HEK293T (cell line): ENCODE measurements at regions not wholly inside any gene's neighbourhood (a gene's known extent, or its start where the extent isn't known, plus 50 kb on each side); places are given as distances from the start of the nearest gene placed in this dataset.

Experiments
- ARNT ChIP-seq: fragments of 450-650 bp; IDR thresholded peaks from 2 replicates; pipeline ENCODE4 v1.6.1; 2017; ENCODE audit warnings: mild to moderate bottlenecking
- BHLHE40 ChIP-seq: fragments of 450-650 bp; IDR thresholded peaks from 2 replicates; pipeline ENCODE4 v1.6.1; 2016; ENCODE audit warnings: mild to moderate bottlenecking, moderate library complexity, borderline replicate concordance
- CTBP1 ChIP-seq: fragments of 450-650 bp; IDR thresholded peaks from 2 replicates; pipeline ENCODE4 v1.6.1; 2016; ENCODE audit warnings: borderline replicate concordance
- ELF4 ChIP-seq: fragments of 450-650 bp; IDR thresholded peaks from 2 replicates; pipeline ENCODE4 v1.6.1; 2017; ENCODE audit warnings: antibody characterized with exemption
- FOXK2 ChIP-seq: fragments of 450-650 bp; IDR thresholded peaks from 2 replicates; pipeline ENCODE4 v1.6.1; 2016; ENCODE audit warnings: mild to moderate bottlenecking
- FOXM1 ChIP-seq: fragments of 450-650 bp; IDR thresholded peaks from 2 replicates; pipeline ENCODE4 v1.6.1; 2017; ENCODE audit warnings: mild to moderate bottlenecking, borderline replicate concordance
- HDGF ChIP-seq: fragments of 450-650 bp; IDR thresholded peaks from 2 replicates; pipeline ENCODE4 v1.6.1; 2017; ENCODE audit warnings: antibody characterized with exemption, borderline replicate concordance
- NFRKB ChIP-seq: fragments of 450-650 bp; IDR thresholded peaks from 2 replicates; pipeline ENCODE4 v1.6.1; 2016; ENCODE audit warnings: mild to moderate bottlenecking, moderate library complexity
- SP1 ChIP-seq: fragments of 450-650 bp; IDR thresholded peaks from 2 replicates; pipeline ENCODE4 v1.6.1; 2017
- SUZ12 ChIP-seq: fragments of 450-650 bp; IDR thresholded peaks from 2 replicates; pipeline ENCODE4 v1.6.1; 2016; ENCODE audit warnings: mild to moderate bottlenecking
- ZNF384 ChIP-seq: fragments of 450-650 bp; IDR thresholded peaks from 2 replicates; pipeline ENCODE4 v1.6.1; 2016

GRCh38 chr18:42137693-42138375 is 182.8 kb downstream of the PIK3C3 start:
- no peak for TF ChIP-seq HDGF
- no peak for TF ChIP-seq NFRKB
- no peak for TF ChIP-seq ARNT
- TF ChIP-seq SUZ12, result no peak
- TF ChIP-seq ZNF384, result no peak
- TF ChIP-seq ELF4, result no peak
- no peak for TF ChIP-seq CTBP1
- no peak for TF ChIP-seq SP1
- no peak for TF ChIP-seq BHLHE40
- TF ChIP-seq FOXK2, result no peak
- no peak for TF ChIP-seq FOXM1
